RWPE2 (cell line): ENCODE measurements at regions not wholly inside any gene's neighbourhood (a gene's known extent, or its start where the extent isn't known, plus 50 kb on each side); places are given as distances from the start of the nearest gene placed in this dataset.

ENCODE experiments used
- ATAC-seq: fragments of 200-7000 bp; cut with Tn5 transposase; 3 replicates; pipeline ENCODE4 v1.9.1; 2021; ENCODE audit warnings: low read depth
- DNase-seq: peaks from one replicate; pipeline ENCODE4 v3.0.0-alpha.2; 2020; ENCODE audit warnings: low spot score
- H3K27ac ChIP-seq: fragments of 450-650 bp; 2 replicates; pipeline ENCODE4 v1.5.1; 2017; ENCODE audit warnings: mild to moderate bottlenecking; ENCODE audit not compliant: poor library complexity, severe bottlenecking
- H3K27me3 ChIP-seq: fragments of 250-450 bp; sonication (Bioruptor Pico); 2 replicates; pipeline ENCODE4 v1.5.1; 2021; ENCODE audit warnings: mild to moderate bottlenecking, moderate library complexity; ENCODE audit not compliant: insufficient read depth, poor library complexity, severe bottlenecking
- H3K36me3 ChIP-seq: fragments of 250-450 bp; sonication (Bioruptor Pico); 2 replicates; pipeline ENCODE4 v1.5.1; 2020; ENCODE audit warnings: low read depth, mild to moderate bottlenecking, moderate library complexity
- H3K4me1 ChIP-seq: fragments of 250-450 bp; sonication (Bioruptor Pico); 2 replicates; pipeline ENCODE4 v1.5.1; 2021; ENCODE audit warnings: mild to moderate bottlenecking, moderate library complexity; ENCODE audit not compliant: insufficient read depth, poor library complexity, severe bottlenecking
- H3K4me3 ChIP-seq: fragments of 250-450 bp; sonication (Bioruptor Pico); 2 replicates; pipeline ENCODE4 v1.5.1; 2021; ENCODE audit warnings: mild to moderate bottlenecking, moderate library complexity; ENCODE audit not compliant: severe bottlenecking
- H3K9me3 ChIP-seq: fragments of 250-450 bp; sonication (Bioruptor Pico); 2 replicates; pipeline ENCODE4 v1.5.1; 2021; ENCODE audit warnings: mild to moderate bottlenecking, moderate library complexity; ENCODE audit not compliant: severe bottlenecking
- TF ChIP-seq, protein P1 (sequence below): fragments of 450-650 bp; IDR thresholded peaks from one replicate; pipeline ENCODE4 v1.5.1; 2017; ENCODE audit warnings: mild to moderate bottlenecking, moderate library complexity; ENCODE audit not compliant: poor library complexity, severe bottlenecking

DNA sequence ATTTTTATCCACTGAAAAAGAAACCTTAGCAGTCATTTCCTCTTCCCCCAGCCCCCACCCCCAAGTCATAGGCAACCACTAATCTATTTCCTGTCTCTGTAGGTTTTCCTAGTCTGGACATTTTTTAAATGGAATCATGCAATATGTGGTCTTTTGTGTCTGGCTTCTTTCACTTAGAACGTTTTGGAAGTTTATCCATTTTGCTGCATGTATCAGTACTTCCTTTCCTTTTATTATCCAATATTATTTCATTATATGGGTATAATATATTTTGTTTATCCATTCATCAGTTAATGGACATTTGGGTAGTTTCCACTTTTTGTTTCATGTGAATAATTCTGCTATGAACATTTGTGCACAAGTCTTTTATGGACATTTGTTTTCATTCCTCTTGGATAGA, 99.3 kb upstream of the BMP5 start:
- H3K4me1 ChIP-seq = peaks cover 5% of the 10 kb centered on the region
- H3K36me3 ChIP-seq = no peaks in the 10 kb centered on the region
- no peak for DNase-seq
- no peaks in the 10 kb centered on the region for H3K9me3 ChIP-seq
- H3K4me3 ChIP-seq = no peak overlapping the region
- no peak for ATAC-seq
- H3K27ac ChIP-seq = no peak overlapping the region
- TF ChIP-seq, protein P1, sequence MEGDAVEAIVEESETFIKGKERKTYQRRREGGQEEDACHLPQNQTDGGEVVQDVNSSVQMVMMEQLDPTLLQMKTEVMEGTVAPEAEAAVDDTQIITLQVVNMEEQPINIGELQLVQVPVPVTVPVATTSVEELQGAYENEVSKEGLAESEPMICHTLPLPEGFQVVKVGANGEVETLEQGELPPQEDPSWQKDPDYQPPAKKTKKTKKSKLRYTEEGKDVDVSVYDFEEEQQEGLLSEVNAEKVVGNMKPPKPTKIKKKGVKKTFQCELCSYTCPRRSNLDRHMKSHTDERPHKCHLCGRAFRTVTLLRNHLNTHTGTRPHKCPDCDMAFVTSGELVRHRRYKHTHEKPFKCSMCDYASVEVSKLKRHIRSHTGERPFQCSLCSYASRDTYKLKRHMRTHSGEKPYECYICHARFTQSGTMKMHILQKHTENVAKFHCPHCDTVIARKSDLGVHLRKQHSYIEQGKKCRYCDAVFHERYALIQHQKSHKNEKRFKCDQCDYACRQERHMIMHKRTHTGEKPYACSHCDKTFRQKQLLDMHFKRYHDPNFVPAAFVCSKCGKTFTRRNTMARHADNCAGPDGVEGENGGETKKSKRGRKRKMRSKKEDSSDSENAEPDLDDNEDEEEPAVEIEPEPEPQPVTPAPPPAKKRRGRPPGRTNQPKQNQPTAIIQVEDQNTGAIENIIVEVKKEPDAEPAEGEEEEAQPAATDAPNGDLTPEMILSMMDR = no peak
- H3K27me3 ChIP-seq = no peaks in the 10 kb centered on the region

DNA sequence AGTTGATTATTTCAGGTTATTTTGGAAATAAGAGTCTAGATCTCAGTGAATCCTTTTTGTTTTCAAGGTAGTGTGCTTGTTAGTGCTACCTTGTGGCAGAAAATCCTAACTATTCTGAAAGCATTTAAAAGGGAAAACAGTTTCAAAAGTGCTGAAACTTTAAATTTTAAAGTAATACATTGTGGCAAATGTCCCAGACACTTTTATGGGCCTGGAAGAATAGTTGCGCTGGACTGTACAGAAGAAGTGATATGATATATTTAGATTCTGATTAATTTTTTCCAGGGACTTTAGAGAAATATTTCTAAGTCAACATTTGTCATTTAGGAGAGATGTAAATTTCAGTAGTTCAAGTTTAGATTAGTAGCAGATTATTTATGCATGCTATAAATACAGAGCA, 96.7 kb upstream of the BMP5 start:
- Histone ChIP-seq H3K9me3 (no peaks in the 10 kb centered on the region), H3K4me3 (no peak overlapping the region), H3K27ac (no peak overlapping the region), H3K36me3 (no peaks in the 10 kb centered on the region), H3K4me1 (peaks cover 5% of the 10 kb centered on the region), H3K27me3 (no peaks in the 10 kb centered on the region)
- ATAC-seq (no peak), DNase-seq (no peak)
- TF ChIP-seq, protein P1 = no peak

DNA sequence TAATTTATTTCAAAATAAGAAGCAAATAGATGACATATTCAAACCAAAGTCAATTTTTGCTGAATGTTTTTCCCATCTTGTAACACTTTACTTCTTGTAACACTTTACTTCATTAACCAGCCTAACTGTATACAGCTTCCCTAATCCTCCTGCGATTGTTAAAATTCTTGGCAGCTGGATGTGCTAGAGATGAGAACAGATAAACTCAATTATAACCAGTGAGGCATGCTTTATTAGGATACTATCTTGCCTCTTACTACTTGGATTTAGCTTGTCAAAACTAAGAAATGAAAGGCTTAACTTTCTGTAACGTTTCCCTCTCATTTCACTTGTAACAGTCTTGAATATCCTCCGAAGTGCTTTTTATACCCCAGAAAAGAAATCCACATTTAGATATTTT, 94.1 kb upstream of the BMP5 start:
- ATAC-seq (no peak), DNase-seq (no peak)
- Histone ChIP-seq H3K36me3 (no peaks in the 10 kb centered on the region), H3K4me1 (peaks cover under 1% of the 10 kb centered on the region), H3K4me3 (no peak overlapping the region), H3K27me3 (no peaks in the 10 kb centered on the region), H3K27ac (no peak overlapping the region), H3K9me3 (no peaks in the 10 kb centered on the region)
- TF ChIP-seq, protein P1 = no peak

DNA sequence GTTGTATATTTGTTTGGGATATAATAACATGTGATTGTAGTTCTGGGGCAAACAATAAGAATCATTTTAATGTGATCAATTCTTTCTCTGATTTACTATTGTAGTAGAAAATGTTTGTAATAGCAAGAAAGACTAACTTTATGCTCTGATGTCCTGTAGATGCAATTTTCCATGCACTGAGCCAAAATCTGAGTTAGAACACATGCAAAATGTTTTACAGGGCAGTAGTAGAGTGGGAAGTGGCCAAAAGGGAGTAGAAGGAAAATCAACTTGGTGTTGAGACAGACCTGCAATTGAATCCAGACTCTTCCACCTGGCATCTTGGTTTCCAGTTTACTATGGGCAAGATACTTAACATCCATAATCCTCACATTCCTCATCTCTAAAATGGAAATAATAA, 93.5 kb upstream of the BMP5 start:
- TF ChIP-seq, protein P1 = no peak
- H3K27ac ChIP-seq = no peak overlapping the region
- H3K4me3 ChIP-seq = no peak overlapping the region
- no peaks in the 10 kb centered on the region for H3K27me3 ChIP-seq
- H3K9me3 ChIP-seq = no peaks in the 10 kb centered on the region
- H3K4me1 ChIP-seq = no peaks in the 10 kb centered on the region
- DNase-seq = no peak
- no peak for ATAC-seq
- H3K36me3 ChIP-seq = no peaks in the 10 kb centered on the region

DNA sequence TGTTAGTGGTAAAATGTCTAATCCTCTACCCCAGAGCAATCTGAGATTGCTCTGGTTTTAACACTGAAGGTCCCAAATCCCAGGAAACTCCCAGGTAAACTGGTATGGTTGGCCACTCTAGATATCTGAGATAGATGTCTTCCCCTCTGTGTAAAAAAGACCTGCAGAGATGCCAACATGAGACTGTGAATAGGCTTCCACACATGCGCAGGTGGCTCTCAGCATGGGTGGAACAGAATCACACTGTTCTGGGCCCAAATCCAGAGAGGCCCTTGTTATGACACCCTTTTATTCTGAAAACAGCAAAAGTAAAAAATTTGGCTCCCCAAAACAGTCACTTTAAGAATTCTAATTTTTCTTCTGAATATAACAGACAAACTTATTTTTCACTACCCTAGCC, 88.7 kb upstream of the BMP5 start:
- H3K9me3 ChIP-seq = no peaks in the 10 kb centered on the region
- ATAC-seq (no peak), DNase-seq (no peak)
- no peaks in the 10 kb centered on the region for H3K36me3 ChIP-seq
- H3K4me1 ChIP-seq = no peaks in the 10 kb centered on the region
- TF ChIP-seq, protein P1 = no peak
- no peak overlapping the region for H3K27ac ChIP-seq
- H3K27me3 ChIP-seq = no peaks in the 10 kb centered on the region
- H3K4me3 ChIP-seq = no peak overlapping the region
